ENCODE measurements at regions not wholly inside any gene's neighbourhood (a gene's known extent, or its start where the extent isn't known, plus 50 kb on each side); places are given as distances from the start of the nearest gene placed in this dataset.

- TF ChIP-seq EZH2 (IDR thresholded peaks at IDR 0.05; ENCODE audit: borderline replicate concordance, insufficient read depth, low read length, poor library complexity, severe bottlenecking) (no peak), CTCF (IDR thresholded peaks at IDR 0.05; ENCODE audit: poor library complexity, severe bottlenecking) (no peak), POLR2AphosphoS5 (IDR thresholded peaks at IDR 0.05) (no peak), RAD21 (conservative IDR thresholded peaks at IDR 0.05) (no peak), MXI1 (conservative IDR thresholded peaks at IDR 0.05; ENCODE audit: poor library complexity, severe bottlenecking) (no peak), EP300 (conservative IDR thresholded peaks at IDR 0.05; ENCODE audit: poor library complexity, severe bottlenecking) (no peak), REST (IDR thresholded peaks at IDR 0.05; ENCODE audit: borderline replicate concordance) (no peak), SMC3 (conservative IDR thresholded peaks at IDR 0.05; ENCODE audit: poor library complexity) (no peak), TAF1 (IDR thresholded peaks at IDR 0.05; ENCODE audit: low read depth) (no peak)
Measured at GRCh38 chr12:29071099-29071498, 78.0 kb upstream of the FAR2 start.
